ENCODE measurements at regions not wholly inside any gene's neighbourhood (a gene's known extent, or its start where the extent isn't known, plus 50 kb on each side); places are given as distances from the start of the nearest gene placed in this dataset.

DNA sequence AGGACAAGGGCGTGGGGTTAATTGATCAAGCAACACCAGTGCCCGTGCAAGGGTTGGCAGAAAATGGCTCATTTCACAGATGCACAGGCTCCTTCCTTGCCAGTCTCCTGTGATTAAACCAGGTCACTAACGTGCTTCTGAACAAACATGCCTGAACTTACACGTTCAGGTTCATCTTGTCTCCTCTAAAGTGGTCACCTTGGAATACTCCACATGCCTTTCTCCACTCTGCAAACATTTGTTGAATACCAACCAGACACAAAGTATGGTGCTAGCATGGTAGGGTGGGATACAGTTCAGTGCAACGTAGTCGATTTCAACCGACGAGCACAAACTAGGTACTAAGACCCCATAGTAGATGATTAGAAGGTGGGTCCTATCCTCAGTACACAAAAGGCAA, 72.6 kb upstream of the PTPRT start:
- TF ChIP-seq, protein P1, sequence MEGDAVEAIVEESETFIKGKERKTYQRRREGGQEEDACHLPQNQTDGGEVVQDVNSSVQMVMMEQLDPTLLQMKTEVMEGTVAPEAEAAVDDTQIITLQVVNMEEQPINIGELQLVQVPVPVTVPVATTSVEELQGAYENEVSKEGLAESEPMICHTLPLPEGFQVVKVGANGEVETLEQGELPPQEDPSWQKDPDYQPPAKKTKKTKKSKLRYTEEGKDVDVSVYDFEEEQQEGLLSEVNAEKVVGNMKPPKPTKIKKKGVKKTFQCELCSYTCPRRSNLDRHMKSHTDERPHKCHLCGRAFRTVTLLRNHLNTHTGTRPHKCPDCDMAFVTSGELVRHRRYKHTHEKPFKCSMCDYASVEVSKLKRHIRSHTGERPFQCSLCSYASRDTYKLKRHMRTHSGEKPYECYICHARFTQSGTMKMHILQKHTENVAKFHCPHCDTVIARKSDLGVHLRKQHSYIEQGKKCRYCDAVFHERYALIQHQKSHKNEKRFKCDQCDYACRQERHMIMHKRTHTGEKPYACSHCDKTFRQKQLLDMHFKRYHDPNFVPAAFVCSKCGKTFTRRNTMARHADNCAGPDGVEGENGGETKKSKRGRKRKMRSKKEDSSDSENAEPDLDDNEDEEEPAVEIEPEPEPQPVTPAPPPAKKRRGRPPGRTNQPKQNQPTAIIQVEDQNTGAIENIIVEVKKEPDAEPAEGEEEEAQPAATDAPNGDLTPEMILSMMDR (IDR thresholded peaks at IDR 0.05; ENCODE audit: partially characterized antibody, unreplicated experiment): no peak
- H3K4me3 Mint-ChIP-seq (ENCODE audit: unreplicated experiment): no peak overlapping the region
- peaks cover 8% of the 10 kb centered on the region for H3K36me3 Mint-ChIP-seq (ENCODE audit: unreplicated experiment)
- H3K9me3 Mint-ChIP-seq (ENCODE audit: unreplicated experiment): peaks cover 4% of the 10 kb centered on the region
- no peaks in the 10 kb centered on the region for H3K27me3 Mint-ChIP-seq (ENCODE audit: unreplicated experiment)
- no peaks in the 10 kb centered on the region for H3K4me1 Mint-ChIP-seq (ENCODE audit: low read depth, unreplicated experiment)
- no peak for DNase-seq
- no peak overlapping the region for H3K27ac Mint-ChIP-seq (ENCODE audit: unreplicated experiment)

DNA sequence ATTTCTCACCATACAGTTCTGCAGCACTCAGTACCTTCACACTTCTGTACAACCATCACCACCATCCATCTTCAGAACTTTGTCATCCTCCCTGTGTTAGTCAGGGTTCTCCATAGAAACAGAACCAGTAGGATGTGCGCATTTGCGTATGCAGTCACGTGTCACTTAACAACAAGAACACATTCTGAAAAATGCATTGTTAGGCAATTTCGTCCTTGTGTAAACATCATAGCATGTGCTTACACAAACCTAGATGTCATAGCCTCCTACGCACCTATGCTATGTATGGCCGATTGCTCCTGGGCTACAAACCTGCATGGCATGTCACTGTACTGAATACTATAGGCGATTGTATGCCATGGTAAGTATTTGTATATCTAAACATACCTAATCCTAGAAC, 66.2 kb upstream of the PTPRT start:
- Mint-ChIP-seq H3K4me3 (ENCODE audit: unreplicated experiment) (no peak overlapping the region), H3K36me3 (ENCODE audit: unreplicated experiment) (peaks cover 8% of the 10 kb centered on the region), H3K9me3 (ENCODE audit: unreplicated experiment) (peaks cover 4% of the 10 kb centered on the region), H3K4me1 (ENCODE audit: low read depth, unreplicated experiment) (no peaks in the 10 kb centered on the region), H3K27ac (ENCODE audit: unreplicated experiment) (no peak overlapping the region), H3K27me3 (ENCODE audit: unreplicated experiment) (peaks cover 2% of the 10 kb centered on the region)
- DNase-seq: no peak
- TF ChIP-seq, protein P1 (IDR thresholded peaks at IDR 0.05; ENCODE audit: partially characterized antibody, unreplicated experiment): no peak

DNA sequence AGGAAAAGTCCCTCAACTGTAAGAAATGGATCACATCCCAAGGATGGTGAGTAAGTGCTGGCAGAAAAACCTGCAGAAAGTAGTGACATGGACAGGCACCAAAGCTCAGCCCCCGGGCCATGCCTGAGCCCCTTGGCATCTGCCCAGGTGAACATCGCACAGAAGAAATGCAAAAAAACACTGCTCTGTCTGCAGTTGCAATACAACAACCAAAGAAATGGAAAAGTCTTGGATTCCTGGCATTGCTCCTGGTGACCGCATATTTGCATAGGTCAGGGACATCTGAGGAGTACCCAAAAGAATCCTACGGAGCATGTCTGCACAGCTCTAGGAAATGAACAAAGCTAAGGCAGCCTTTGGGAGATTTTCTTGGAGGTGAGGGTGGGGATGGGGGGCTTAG, 63.1 kb upstream of the PTPRT start:
- no peak overlapping the region for H3K4me3 Mint-ChIP-seq (ENCODE audit: unreplicated experiment)
- no peak for DNase-seq
- no peak overlapping the region for H3K27ac Mint-ChIP-seq (ENCODE audit: unreplicated experiment)
- H3K4me1 Mint-ChIP-seq (ENCODE audit: low read depth, unreplicated experiment): no peaks in the 10 kb centered on the region
- H3K27me3 Mint-ChIP-seq (ENCODE audit: unreplicated experiment): peaks cover 2% of the 10 kb centered on the region
- no peaks in the 10 kb centered on the region for H3K36me3 Mint-ChIP-seq (ENCODE audit: unreplicated experiment)
- H3K9me3 Mint-ChIP-seq (ENCODE audit: unreplicated experiment): no peaks in the 10 kb centered on the region
- TF ChIP-seq, protein P1 (IDR thresholded peaks at IDR 0.05; ENCODE audit: partially characterized antibody, unreplicated experiment): no peak

DNA sequence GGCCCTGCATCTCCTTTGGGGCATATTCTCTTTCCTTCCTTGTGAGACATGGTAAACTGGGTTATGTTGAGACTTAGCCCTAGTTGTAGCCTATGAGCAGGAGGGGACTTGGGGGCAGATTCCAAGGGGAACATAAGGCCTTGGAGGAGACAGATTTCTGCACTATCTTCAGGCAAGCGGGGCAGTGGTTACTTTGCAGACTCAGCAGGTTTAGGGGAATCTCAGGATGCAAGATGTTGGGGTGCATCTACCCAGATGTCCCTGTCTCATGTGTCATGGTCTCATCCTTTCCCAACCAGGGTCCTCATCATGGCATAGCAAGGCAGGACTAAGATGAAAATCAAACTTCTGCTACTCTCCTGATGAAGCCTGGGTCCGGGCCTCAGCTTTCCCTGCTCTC, 58.6 kb upstream of the PTPRT start:
- DNase-seq: no peak
- TF ChIP-seq, protein P1 (IDR thresholded peaks at IDR 0.05; ENCODE audit: partially characterized antibody, unreplicated experiment): no peak
- no peak overlapping the region for H3K27ac Mint-ChIP-seq (ENCODE audit: unreplicated experiment)
- H3K4me3 Mint-ChIP-seq (ENCODE audit: unreplicated experiment): no peak overlapping the region
- peaks cover 2% of the 10 kb centered on the region for H3K27me3 Mint-ChIP-seq (ENCODE audit: unreplicated experiment)
- H3K9me3 Mint-ChIP-seq (ENCODE audit: unreplicated experiment): no peaks in the 10 kb centered on the region
- no peaks in the 10 kb centered on the region for H3K36me3 Mint-ChIP-seq (ENCODE audit: unreplicated experiment)
- H3K4me1 Mint-ChIP-seq (ENCODE audit: low read depth, unreplicated experiment): peaks cover 2% of the 10 kb centered on the region

DNA sequence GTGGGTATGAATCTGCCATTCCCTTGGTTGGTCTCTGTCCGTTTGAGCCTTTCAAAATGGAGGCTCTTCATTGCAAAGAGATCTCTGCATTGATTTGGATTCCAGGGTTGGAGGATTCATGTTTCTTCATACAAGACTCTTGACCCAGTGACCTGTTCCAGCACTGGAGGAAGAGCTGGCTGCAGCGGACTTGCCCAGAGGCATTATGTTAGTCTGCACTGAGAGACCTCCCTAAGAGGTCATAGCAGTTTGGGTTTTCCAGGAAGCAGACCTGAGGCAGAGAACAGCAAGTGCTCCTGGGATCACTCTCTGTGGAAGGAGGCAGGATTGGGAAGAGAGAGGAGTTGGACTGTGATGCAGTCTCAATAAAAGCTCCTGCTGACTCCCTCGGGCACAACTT, 57.7 kb upstream of the PTPRT start:
- no peak overlapping the region for H3K27ac Mint-ChIP-seq (ENCODE audit: unreplicated experiment)

More for the DNA sequence above, 57.7 kb upstream of the PTPRT start:
- Mint-ChIP-seq H3K4me3 (ENCODE audit: unreplicated experiment) (no peak overlapping the region), H3K4me1 (ENCODE audit: low read depth, unreplicated experiment) (peaks cover 5% of the 10 kb centered on the region), H3K9me3 (ENCODE audit: unreplicated experiment) (no peaks in the 10 kb centered on the region), H3K27me3 (ENCODE audit: unreplicated experiment) (no peaks in the 10 kb centered on the region), H3K36me3 (ENCODE audit: unreplicated experiment) (no peaks in the 10 kb centered on the region)
- TF ChIP-seq, protein P1 (IDR thresholded peaks at IDR 0.05; ENCODE audit: partially characterized antibody, unreplicated experiment): no peak
- no peak for DNase-seq

All from glutamatergic neuron (in vitro differentiated cells).